ENCODE measurements at regions not wholly inside any gene's neighbourhood (a gene's known extent, or its start where the extent isn't known, plus 50 kb on each side); places are given as distances from the start of the nearest gene placed in this dataset.

DNA sequence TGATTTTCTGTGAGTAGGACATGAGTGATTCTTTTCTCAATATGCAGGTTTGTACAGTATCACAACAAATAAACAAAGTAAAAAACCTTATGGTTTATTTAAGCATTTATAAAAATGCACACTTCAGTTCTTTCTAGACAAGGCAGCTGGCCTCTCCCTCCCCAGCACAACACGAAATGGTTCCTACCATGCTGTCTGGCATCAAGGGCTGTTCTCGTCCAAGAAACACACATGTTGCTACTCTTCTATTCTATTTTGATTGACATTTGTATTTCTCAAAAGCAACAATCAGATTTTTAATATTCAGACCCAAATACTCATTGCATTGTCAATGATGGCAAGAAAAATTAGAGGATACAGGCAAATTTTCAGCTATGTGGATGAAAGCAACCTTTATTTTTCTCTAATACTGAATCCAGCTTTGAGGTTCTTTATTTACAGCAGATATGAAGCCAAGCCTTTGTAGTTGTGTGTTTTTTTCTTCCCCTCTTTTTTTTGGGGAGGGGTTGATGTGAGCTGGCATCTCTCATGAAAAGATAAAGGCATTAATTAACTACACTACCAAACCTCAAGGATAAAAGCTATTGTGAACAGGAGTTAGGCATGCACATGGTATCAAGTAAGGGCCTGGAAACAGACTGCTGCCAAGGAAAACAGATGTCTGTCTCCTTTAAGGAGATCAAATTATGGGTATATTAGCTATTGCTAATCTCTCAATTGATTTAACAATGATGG, 96.4 kb upstream of the PREP start:
- no peak overlapping the region for H3K27ac Mint-ChIP-seq
- DNase-seq, result no peak
- intact Hi-C loops (cut with DNase I, micrococcal nuclease), result no loop called here
- H3K36me3 Mint-ChIP-seq (ENCODE audit: low read depth), result no peaks in the 10 kb centered on the region
- ChIA-PET CTCF (no interaction called here), POLR2A (no interaction called here)
- Histone ChIP-seq H3K9me3 (ENCODE audit: control insufficient read depth in 1 of 2, insufficient read depth in 1 of 2, low read length in 2 of 2) (no peaks in the 10 kb centered on the region), H3K4me3 (ENCODE audit: low read length) (no peak overlapping the region), H3K4me1 (ENCODE audit: insufficient read depth, low read length) (no peaks in the 10 kb centered on the region), H3K27ac (ENCODE audit: low read depth in 1 of 2, low read length in 2 of 2) (no peak overlapping the region), H3K36me3 (ENCODE audit: insufficient read depth, low read length) (no peaks in the 10 kb centered on the region), H3K27me3 (ENCODE audit: control insufficient read depth in 1 of 2, insufficient read depth in 2 of 2, low read length in 2 of 2) (no peaks in the 10 kb centered on the region)
- H3K4me1 Mint-ChIP-seq (ENCODE audit: low read depth), result no peaks in the 10 kb centered on the region
- H3K4me3 Mint-ChIP-seq, result no peak overlapping the region
- TF ChIP-seq, protein P1, sequence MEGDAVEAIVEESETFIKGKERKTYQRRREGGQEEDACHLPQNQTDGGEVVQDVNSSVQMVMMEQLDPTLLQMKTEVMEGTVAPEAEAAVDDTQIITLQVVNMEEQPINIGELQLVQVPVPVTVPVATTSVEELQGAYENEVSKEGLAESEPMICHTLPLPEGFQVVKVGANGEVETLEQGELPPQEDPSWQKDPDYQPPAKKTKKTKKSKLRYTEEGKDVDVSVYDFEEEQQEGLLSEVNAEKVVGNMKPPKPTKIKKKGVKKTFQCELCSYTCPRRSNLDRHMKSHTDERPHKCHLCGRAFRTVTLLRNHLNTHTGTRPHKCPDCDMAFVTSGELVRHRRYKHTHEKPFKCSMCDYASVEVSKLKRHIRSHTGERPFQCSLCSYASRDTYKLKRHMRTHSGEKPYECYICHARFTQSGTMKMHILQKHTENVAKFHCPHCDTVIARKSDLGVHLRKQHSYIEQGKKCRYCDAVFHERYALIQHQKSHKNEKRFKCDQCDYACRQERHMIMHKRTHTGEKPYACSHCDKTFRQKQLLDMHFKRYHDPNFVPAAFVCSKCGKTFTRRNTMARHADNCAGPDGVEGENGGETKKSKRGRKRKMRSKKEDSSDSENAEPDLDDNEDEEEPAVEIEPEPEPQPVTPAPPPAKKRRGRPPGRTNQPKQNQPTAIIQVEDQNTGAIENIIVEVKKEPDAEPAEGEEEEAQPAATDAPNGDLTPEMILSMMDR (IDR thresholded peaks at IDR 0.05), result no peak
- H3K27me3 Mint-ChIP-seq, result no peaks in the 10 kb centered on the region
- no peak for ATAC-seq (ENCODE audit: poor library complexity)
- no peaks in the 10 kb centered on the region for H3K9me3 Mint-ChIP-seq

DNA sequence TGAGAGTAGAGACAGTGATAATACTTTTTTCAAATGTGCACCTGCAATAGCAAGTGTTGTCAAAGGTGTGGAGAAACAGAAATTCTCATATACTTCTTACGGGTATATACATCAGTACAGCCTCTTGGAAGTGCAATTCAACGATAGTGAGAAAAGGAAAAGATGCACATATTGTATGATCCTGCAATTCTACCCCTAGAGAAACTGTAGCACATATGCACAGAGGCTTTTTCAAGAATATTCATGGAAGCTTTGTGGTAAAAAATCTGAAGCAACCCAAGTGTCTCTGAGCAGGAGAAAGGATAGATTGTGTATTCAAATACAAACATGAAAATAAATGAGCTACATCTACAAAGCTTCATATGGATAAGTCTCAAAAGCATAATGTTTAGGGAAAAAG, 94.7 kb upstream of the PREP start:
- TF ChIP-seq, protein P1 (IDR thresholded peaks at IDR 0.05), result no peak
- Mint-ChIP-seq H3K27ac (no peak overlapping the region), H3K36me3 (ENCODE audit: low read depth) (no peaks in the 10 kb centered on the region), H3K4me1 (ENCODE audit: low read depth) (no peaks in the 10 kb centered on the region), H3K27me3 (no peaks in the 10 kb centered on the region), H3K4me3 (no peak overlapping the region), H3K9me3 (no peaks in the 10 kb centered on the region)
- H3K36me3 ChIP-seq (ENCODE audit: insufficient read depth, low read length), result no peaks in the 10 kb centered on the region
- POLR2A ChIA-PET, result no interaction called here
- no peaks in the 10 kb centered on the region for H3K4me1 ChIP-seq (ENCODE audit: insufficient read depth, low read length)
- DNase-seq (no peak), ATAC-seq (ENCODE audit: poor library complexity) (no peak)
- CTCF ChIA-PET, result no interaction called here
- H3K4me3 ChIP-seq (ENCODE audit: low read length), result no peak overlapping the region
- H3K27ac ChIP-seq (ENCODE audit: low read depth in 1 of 2, low read length in 2 of 2), result no peak overlapping the region
- intact Hi-C loops (cut with DNase I, micrococcal nuclease), result no loop called here
- H3K9me3 ChIP-seq (ENCODE audit: control insufficient read depth in 1 of 2, insufficient read depth in 1 of 2, low read length in 2 of 2), result no peaks in the 10 kb centered on the region
- H3K27me3 ChIP-seq (ENCODE audit: control insufficient read depth in 1 of 2, insufficient read depth in 2 of 2, low read length in 2 of 2), result no peaks in the 10 kb centered on the region

DNA sequence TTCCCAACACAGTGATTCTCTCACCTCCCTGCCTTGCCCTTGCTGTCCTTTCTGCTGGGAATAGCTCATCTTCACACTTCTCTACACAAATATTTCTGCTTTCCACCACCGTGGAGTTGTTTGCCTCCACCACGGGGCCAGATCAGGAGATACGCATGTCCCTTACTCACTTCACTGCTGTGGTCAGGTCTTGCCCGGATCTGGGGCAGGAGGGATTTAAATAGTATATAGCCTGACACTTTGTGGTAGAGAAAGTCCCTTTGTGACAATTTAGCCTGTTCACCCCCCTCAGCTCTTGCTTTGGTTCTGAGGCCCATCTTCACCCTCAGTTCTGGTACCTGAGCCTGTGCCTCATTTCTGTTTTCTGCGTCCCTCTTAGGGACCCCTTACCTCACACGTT, 92.6 kb upstream of the PREP start:
- Histone ChIP-seq H3K4me1 (ENCODE audit: insufficient read depth, low read length) (no peaks in the 10 kb centered on the region), H3K27ac (ENCODE audit: low read depth in 1 of 2, low read length in 2 of 2) (no peak overlapping the region), H3K36me3 (ENCODE audit: insufficient read depth, low read length) (no peaks in the 10 kb centered on the region), H3K27me3 (ENCODE audit: control insufficient read depth in 1 of 2, insufficient read depth in 2 of 2, low read length in 2 of 2) (no peaks in the 10 kb centered on the region), H3K9me3 (ENCODE audit: control insufficient read depth in 1 of 2, insufficient read depth in 1 of 2, low read length in 2 of 2) (no peaks in the 10 kb centered on the region), H3K4me3 (ENCODE audit: low read length) (no peak overlapping the region)
- no peaks in the 10 kb centered on the region for H3K9me3 Mint-ChIP-seq
- CTCF ChIA-PET, result interaction anchor here (1.3 kb wide), 1 partner anchor 9 kb away, joined by 3 read pairs; no protein-coding TSS in a partner anchor
- no peak overlapping the region for H3K27ac Mint-ChIP-seq
- ATAC-seq (ENCODE audit: poor library complexity), result no peak
- intact Hi-C loops (cut with DNase I, micrococcal nuclease), result no loop called here
- DNase-seq, result no peak
- POLR2A ChIA-PET, result no interaction called here
- H3K4me1 Mint-ChIP-seq (ENCODE audit: low read depth), result no peaks in the 10 kb centered on the region
- H3K36me3 Mint-ChIP-seq (ENCODE audit: low read depth), result no peaks in the 10 kb centered on the region
- H3K4me3 Mint-ChIP-seq, result no peak overlapping the region
- no peaks in the 10 kb centered on the region for H3K27me3 Mint-ChIP-seq
- TF ChIP-seq, protein P1 (IDR thresholded peaks at IDR 0.05), result no peak
